Caco-2 (cell line): ENCODE measurements at regions not wholly inside any gene's neighbourhood (a gene's known extent, or its start where the extent isn't known, plus 50 kb on each side); places are given as distances from the start of the nearest gene placed in this dataset.

Experiments
- BruUV-seq: library from RNA; stranded (reverse); fragments of 400-500 nt; replicated peaks from 2 replicates; lab custom pipeline; 2021; lab: Mats Ljungman, UMichigan
- CTCF ChIA-PET: fragments of 300-600 bp; sonication (Branson Sonifier 250); formaldehyde crosslinking; loops from one replicate; lab custom pipeline; 2022; ENCODE audit warnings: antibody characterized with exemption; lab: Charles Lee
- POLR2A ChIA-PET: fragments of 300-600 bp; sonication (Branson Sonifier 250); formaldehyde crosslinking; loops from one replicate; lab custom pipeline; 2022; ENCODE audit warnings: antibody characterized with exemption; lab: Charles Lee
- DNase-seq, 2 experiments: peaks; one replicate each; pipeline versions ENCODE4 v3.0.0 to v3.0.0-alpha.2; 2020 to 2022
- H3K27me3 ChIP-seq: replicated peaks from 2 replicates; pipeline ENCODE4 v1.6.0; 2011; ENCODE audit warnings: low read length; ENCODE audit not compliant: control insufficient read depth, insufficient read depth
- H3K36me3 ChIP-seq: 2 replicates; pipeline ENCODE4 v1.5.1; 2011; ENCODE audit warnings: low read length; ENCODE audit not compliant: control insufficient read depth, insufficient read depth
- H3K4me1 ChIP-seq: fragments of 250-450 bp; sonication (Bioruptor Pico); 2 replicates; pipeline ENCODE4 v1.5.1; 2020; ENCODE audit warnings: mild to moderate bottlenecking
- H3K4me3 ChIP-seq: 2 replicates; pipeline ENCODE4 v1.5.1; 2011; ENCODE audit warnings: low read depth, mild to moderate bottlenecking, control low read depth, low read length
- H3K9me3 ChIP-seq: fragments of 250-450 bp; sonication (Bioruptor Pico); 2 replicates; pipeline ENCODE4 v1.5.1; 2020; ENCODE audit warnings: mild to moderate bottlenecking, moderate library complexity
- H3K27ac Mint-ChIP-seq: one replicate; pipeline ENCODE4 v1.8.0; 2022; ENCODE audit warnings: mixed read lengths; ENCODE audit not compliant: unreplicated experiment
- H3K27me3 Mint-ChIP-seq: one replicate; pipeline ENCODE4 v1.8.0; 2022; ENCODE audit warnings: mixed read lengths; ENCODE audit not compliant: insufficient read depth, unreplicated experiment
- H3K36me3 Mint-ChIP-seq: one replicate; pipeline ENCODE4 v1.8.0; 2022; ENCODE audit warnings: mild to moderate bottlenecking, mixed read lengths; ENCODE audit not compliant: insufficient read depth, unreplicated experiment
- H3K4me1 Mint-ChIP-seq: one replicate; pipeline ENCODE4 v1.8.0; 2022; ENCODE audit warnings: low read depth, mixed read lengths; ENCODE audit not compliant: unreplicated experiment
- H3K4me3 Mint-ChIP-seq: one replicate; pipeline ENCODE4 v1.8.0; 2022; ENCODE audit warnings: mild to moderate bottlenecking, moderate library complexity, mixed read lengths; ENCODE audit not compliant: unreplicated experiment
- H3K9me3 Mint-ChIP-seq: one replicate; pipeline ENCODE4 v1.8.0; 2022; ENCODE audit warnings: mixed read lengths; ENCODE audit not compliant: unreplicated experiment
- intact Hi-C: fragments of 100-400 bp; cut with micrococcal nuclease; formaldehyde crosslinking; loops from one replicate; pipeline ENCODE4 v1.10.0; 2022; ENCODE audit not compliant: unreplicated experiment
- TF ChIP-seq, protein P1 (sequence below), 2 experiments: fragments of 200-600 bp in 1 of 2; IDR thresholded peaks; 1 replicate in 1 of 2; 2 replicates in 1 of 2; pipeline versions ENCODE4 v1.5.1 to v1.8.0; 2011 to 2022; ENCODE audit warnings: antibody characterized with exemption in 1 of 2, control low read depth in 1 of 2, inconsistent platforms in 1 of 2, low read depth in 1 of 2, low read length in 1 of 2, mild to moderate bottlenecking in 1 of 2, moderate library complexity in 1 of 2; ENCODE audit not compliant: insufficient read depth in 1 of 2, severe bottlenecking in 1 of 2, unreplicated experiment in 1 of 2

DNA sequence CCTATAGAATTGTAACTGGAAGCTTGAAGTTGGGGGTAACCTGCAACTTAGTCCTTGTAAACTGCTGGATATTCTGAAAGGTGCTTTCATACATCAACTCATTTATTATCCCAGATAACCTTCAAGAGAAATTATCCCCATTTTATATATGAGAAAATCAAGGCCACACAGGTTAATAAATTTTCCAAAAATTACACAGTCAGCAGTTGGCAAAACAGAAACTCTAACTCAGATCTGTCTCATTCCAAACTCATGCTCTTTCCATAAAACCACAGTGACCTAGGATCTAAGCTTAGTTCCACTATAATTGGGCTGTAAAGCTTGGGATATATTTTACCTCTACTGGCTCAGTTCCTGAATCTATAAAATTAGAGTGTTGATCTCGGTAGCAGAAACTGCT lies 167.6 kb upstream of the DDX18 start:
- H3K4me3 ChIP-seq = no peak overlapping the region
- no peaks in the 10 kb centered on the region for H3K27me3 ChIP-seq
- Mint-ChIP-seq H3K9me3 (peaks cover 10% of the 10 kb centered on the region), H3K4me1 (no peaks in the 10 kb centered on the region), H3K27ac (no peak overlapping the region), H3K4me3 (no peak overlapping the region), H3K36me3 (peaks cover 4% of the 10 kb centered on the region), H3K27me3 (no peaks in the 10 kb centered on the region)
- ChIA-PET CTCF (no interaction called here), POLR2A (no interaction called here)
- no peak for DNase-seq
- no TSS peak for BruUV-seq
- no peaks in the 10 kb centered on the region for H3K9me3 ChIP-seq
- intact Hi-C loops = no loop called here
- no peaks in the 10 kb centered on the region for H3K36me3 ChIP-seq
- TF ChIP-seq, protein P1, sequence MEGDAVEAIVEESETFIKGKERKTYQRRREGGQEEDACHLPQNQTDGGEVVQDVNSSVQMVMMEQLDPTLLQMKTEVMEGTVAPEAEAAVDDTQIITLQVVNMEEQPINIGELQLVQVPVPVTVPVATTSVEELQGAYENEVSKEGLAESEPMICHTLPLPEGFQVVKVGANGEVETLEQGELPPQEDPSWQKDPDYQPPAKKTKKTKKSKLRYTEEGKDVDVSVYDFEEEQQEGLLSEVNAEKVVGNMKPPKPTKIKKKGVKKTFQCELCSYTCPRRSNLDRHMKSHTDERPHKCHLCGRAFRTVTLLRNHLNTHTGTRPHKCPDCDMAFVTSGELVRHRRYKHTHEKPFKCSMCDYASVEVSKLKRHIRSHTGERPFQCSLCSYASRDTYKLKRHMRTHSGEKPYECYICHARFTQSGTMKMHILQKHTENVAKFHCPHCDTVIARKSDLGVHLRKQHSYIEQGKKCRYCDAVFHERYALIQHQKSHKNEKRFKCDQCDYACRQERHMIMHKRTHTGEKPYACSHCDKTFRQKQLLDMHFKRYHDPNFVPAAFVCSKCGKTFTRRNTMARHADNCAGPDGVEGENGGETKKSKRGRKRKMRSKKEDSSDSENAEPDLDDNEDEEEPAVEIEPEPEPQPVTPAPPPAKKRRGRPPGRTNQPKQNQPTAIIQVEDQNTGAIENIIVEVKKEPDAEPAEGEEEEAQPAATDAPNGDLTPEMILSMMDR (IDR thresholded peaks at IDR 0.05; ENCODE audit: insufficient read depth in 1 of 2, low read depth in 1 of 2, low read length in 1 of 2, severe bottlenecking in 1 of 2, unreplicated experiment in 1 of 2) = no peak
- no peaks in the 10 kb centered on the region for H3K4me1 ChIP-seq

DNA sequence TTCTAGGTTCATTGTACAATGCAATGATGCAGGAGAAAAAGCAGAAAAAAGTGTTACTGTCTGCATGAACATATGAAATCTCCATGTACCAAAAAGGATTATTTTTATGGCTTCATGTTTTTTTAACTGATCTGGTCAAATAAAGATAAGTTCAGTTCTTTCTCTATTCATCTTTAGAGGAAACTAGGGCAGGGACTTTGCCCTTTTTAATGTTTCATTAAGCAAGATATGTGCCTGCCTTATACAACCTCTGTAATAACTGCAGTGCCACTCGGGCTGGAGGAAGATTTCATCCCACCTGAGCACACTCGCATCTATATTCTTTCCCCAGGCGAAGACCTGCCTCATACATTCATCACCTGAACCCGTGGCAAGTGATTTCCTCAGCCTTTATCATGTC lies 157.9 kb upstream of the DDX18 start:
- H3K36me3 ChIP-seq = no peaks in the 10 kb centered on the region
- H3K27ac Mint-ChIP-seq = no peak overlapping the region
- TF ChIP-seq, protein P1 (IDR thresholded peaks at IDR 0.05; ENCODE audit: insufficient read depth in 1 of 2, low read depth in 1 of 2, low read length in 1 of 2, severe bottlenecking in 1 of 2, unreplicated experiment in 1 of 2) = no peak
- intact Hi-C loops = loop anchor here (1.0 kb wide), 1 partner anchor 44 kb away; no protein-coding TSS in a partner anchor
- no peaks in the 10 kb centered on the region for H3K27me3 ChIP-seq
- no peaks in the 10 kb centered on the region for H3K27me3 Mint-ChIP-seq
- BruUV-seq = no TSS peak
- ChIA-PET CTCF (no interaction called here), POLR2A (no interaction called here)
- H3K9me3 ChIP-seq = no peaks in the 10 kb centered on the region
- peak overlapping the region; percentile 9 for H3K4me3 Mint-ChIP-seq
- DNase-seq = peak in 1 of 2 experiments; percentile 23
- H3K4me1 Mint-ChIP-seq = peaks cover 16% of the 10 kb centered on the region
- no peak overlapping the region for H3K4me3 ChIP-seq
- no peaks in the 10 kb centered on the region for H3K9me3 Mint-ChIP-seq
- H3K4me1 ChIP-seq = peaks cover 19% of the 10 kb centered on the region
- H3K36me3 Mint-ChIP-seq = peaks cover 5% of the 10 kb centered on the region

GRCh38 chr2:117661619-117662018 lies 152.9 kb upstream of the DDX18 start:
- ChIA-PET CTCF (no interaction called here), POLR2A (no interaction called here)
- Histone ChIP-seq H3K27me3 (no peaks in the 10 kb centered on the region), H3K36me3 (no peaks in the 10 kb centered on the region), H3K4me1 (0 out of 2 replicates have a peak, but pooled peaks cover 7% of the 10 kb centered on the region), H3K4me3 (no peak overlapping the region), H3K9me3 (no peaks in the 10 kb centered on the region)
- BruUV-seq = no TSS peak
- intact Hi-C loops = no loop called here
- DNase-seq = no peak
- H3K4me3 Mint-ChIP-seq = no peak overlapping the region
- no peaks in the 10 kb centered on the region for H3K27me3 Mint-ChIP-seq
- no peaks in the 10 kb centered on the region for H3K9me3 Mint-ChIP-seq
- TF ChIP-seq, protein P1 (IDR thresholded peaks at IDR 0.05; ENCODE audit: insufficient read depth in 1 of 2, low read depth in 1 of 2, low read length in 1 of 2, severe bottlenecking in 1 of 2, unreplicated experiment in 1 of 2) = no peak
- no peaks in the 10 kb centered on the region for H3K36me3 Mint-ChIP-seq
- H3K4me1 Mint-ChIP-seq = peaks cover 5% of the 10 kb centered on the region
- no peak overlapping the region for H3K27ac Mint-ChIP-seq
